DOHH2 (cell line): ENCODE measurements at regions not wholly inside any gene's neighbourhood (a gene's known extent, or its start where the extent isn't known, plus 50 kb on each side); places are given as distances from the start of the nearest gene placed in this dataset.

ENCODE experiments used
- CTCF ChIP-seq: fragments of 200-600 bp; sonication (generic); IDR thresholded peaks from one replicate; pipeline ENCODE4 v1.5.1; 2014; ENCODE audit warnings: antibody characterized with exemption, mild to moderate bottlenecking, low read depth, low read length; ENCODE audit not compliant: poor library complexity, severe bottlenecking
- EZH2phosphoT487 ChIP-seq: fragments of 200-600 bp; sonication (generic); IDR thresholded peaks from 2 replicates; pipeline ENCODE4 v1.6.1; 2017; ENCODE audit warnings: borderline replicate concordance, mild to moderate bottlenecking, antibody characterized with exemption, low read length, moderate library complexity, mixed read lengths

- no peak for TF ChIP-seq CTCF
- TF ChIP-seq EZH2phosphoT487, result no peak
These were observed 106.9 kb upstream of the PIRT start for GRCh38 chr17:10944819-10945218.
